ENCODE measurements at regions not wholly inside any gene's neighbourhood (a gene's known extent, or its start where the extent isn't known, plus 50 kb on each side); places are given as distances from the start of the nearest gene placed in this dataset.

- no peak for TF ChIP-seq CTCF (conservative IDR thresholded peaks at IDR 0.05; ENCODE audit: low read depth, low read length)
- no peak overlapping the region for H3K4me3 ChIP-seq (ENCODE audit: low read depth, low read length)
Observed at GRCh38 chr3:180288816-180289215, 252.1 kb upstream of the PEX5L start.

GRCh38 chr3:180290300-180290699 is 253.6 kb upstream of the PEX5L start:
- no peak overlapping the region for H3K4me3 ChIP-seq (ENCODE audit: low read depth, low read length)
- DNase-seq (ENCODE audit: low read depth): no peak
- TF ChIP-seq CTCF (conservative IDR thresholded peaks at IDR 0.05; ENCODE audit: low read depth, low read length): no peak

More at GRCh38 chr3:180288816-180289215, 252.1 kb upstream of the PEX5L start:
- no peak for DNase-seq (ENCODE audit: low read depth)

GRCh38 chr3:180294282-180295027 is 257.7 kb upstream of the PEX5L start:
- no peak for DNase-seq (ENCODE audit: low read depth)
- no peak overlapping the region for H3K4me3 ChIP-seq (ENCODE audit: low read depth, low read length)
- no peak for TF ChIP-seq CTCF (conservative IDR thresholded peaks at IDR 0.05; ENCODE audit: low read depth, low read length)

- H3K4me3 ChIP-seq (ENCODE audit: low read depth, low read length): no peak overlapping the region
- TF ChIP-seq CTCF (conservative IDR thresholded peaks at IDR 0.05; ENCODE audit: low read depth, low read length): no peak
- no peak for DNase-seq (ENCODE audit: low read depth)
Observed at GRCh38 chr3:180295811-180296210, 259.1 kb upstream of the PEX5L start.

- H3K4me3 ChIP-seq (ENCODE audit: low read depth, low read length): no peak overlapping the region
- no peak for DNase-seq (ENCODE audit: low read depth)
- TF ChIP-seq CTCF (conservative IDR thresholded peaks at IDR 0.05; ENCODE audit: low read depth, low read length): no peak
Observed at GRCh38 chr3:180296971-180297370, 260.2 kb upstream of the PEX5L start.

- H3K4me3 ChIP-seq (ENCODE audit: low read depth, low read length): no peak overlapping the region
- no peak for DNase-seq (ENCODE audit: low read depth)
- TF ChIP-seq CTCF (conservative IDR thresholded peaks at IDR 0.05; ENCODE audit: low read depth, low read length): no peak
Observed at GRCh38 chr3:180306155-180306554, 269.4 kb upstream of the PEX5L start.

- no peak for TF ChIP-seq CTCF (conservative IDR thresholded peaks at IDR 0.05; ENCODE audit: low read depth, low read length)
- no peak overlapping the region for H3K4me3 ChIP-seq (ENCODE audit: low read depth, low read length)
- DNase-seq (ENCODE audit: low read depth): no peak
Observed at GRCh38 chr3:180306691-180307090, 270.0 kb upstream of the PEX5L start.
